ENCODE measurements at regions not wholly inside any gene's neighbourhood (a gene's known extent, or its start where the extent isn't known, plus 50 kb on each side); places are given as distances from the start of the nearest gene placed in this dataset.

DNA sequence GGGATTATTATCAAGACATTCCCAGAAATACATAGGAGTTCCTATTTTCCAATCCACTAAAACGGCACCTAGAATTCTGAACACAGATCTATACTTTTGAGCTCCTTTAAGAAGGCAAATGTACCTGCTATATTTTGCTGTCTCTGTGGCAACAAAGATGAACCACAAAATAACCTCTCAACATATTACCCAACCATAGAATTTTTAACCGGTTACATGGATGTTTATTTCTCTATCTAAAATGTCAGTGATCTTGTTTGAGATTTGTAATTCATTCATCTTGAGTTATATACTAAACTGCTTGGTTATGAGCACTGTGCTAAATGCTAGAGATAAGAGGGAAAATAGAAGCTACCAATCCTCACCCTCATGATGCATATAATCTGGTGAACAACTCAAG, 117.5 kb upstream of the HMGCLL1 start:
- 96% methylated on average over 2 of the region's 2 CpGs for WGBS
- Histone ChIP-seq H3K4me1 (peaks cover 0 to 5% (median 0%) of the 10 kb centered on the region in 4 donors), H3K27me3 (no peaks in the 10 kb centered on the region), H3K27ac (replicated peaks in 1 of 4) (no peak overlapping the region), H3K36me3 (no peaks in the 10 kb centered on the region), H3K9me3 (no peaks in the 10 kb centered on the region), H3K4me3 (no peak overlapping the region)
- no peak for DNase-seq (ENCODE audit: extremely low spot score)
- intact Hi-C loops (cut with DNase I) = no loop called here
- TF ChIP-seq POLR2A (IDR thresholded peaks at IDR 0.05; ENCODE audit: low read depth) (no peak), EP300 (IDR thresholded peaks at IDR 0.05) (no peak), POLR2AphosphoS5 (IDR thresholded peaks at IDR 0.05) (no peak)
- TF ChIP-seq, protein P1, sequence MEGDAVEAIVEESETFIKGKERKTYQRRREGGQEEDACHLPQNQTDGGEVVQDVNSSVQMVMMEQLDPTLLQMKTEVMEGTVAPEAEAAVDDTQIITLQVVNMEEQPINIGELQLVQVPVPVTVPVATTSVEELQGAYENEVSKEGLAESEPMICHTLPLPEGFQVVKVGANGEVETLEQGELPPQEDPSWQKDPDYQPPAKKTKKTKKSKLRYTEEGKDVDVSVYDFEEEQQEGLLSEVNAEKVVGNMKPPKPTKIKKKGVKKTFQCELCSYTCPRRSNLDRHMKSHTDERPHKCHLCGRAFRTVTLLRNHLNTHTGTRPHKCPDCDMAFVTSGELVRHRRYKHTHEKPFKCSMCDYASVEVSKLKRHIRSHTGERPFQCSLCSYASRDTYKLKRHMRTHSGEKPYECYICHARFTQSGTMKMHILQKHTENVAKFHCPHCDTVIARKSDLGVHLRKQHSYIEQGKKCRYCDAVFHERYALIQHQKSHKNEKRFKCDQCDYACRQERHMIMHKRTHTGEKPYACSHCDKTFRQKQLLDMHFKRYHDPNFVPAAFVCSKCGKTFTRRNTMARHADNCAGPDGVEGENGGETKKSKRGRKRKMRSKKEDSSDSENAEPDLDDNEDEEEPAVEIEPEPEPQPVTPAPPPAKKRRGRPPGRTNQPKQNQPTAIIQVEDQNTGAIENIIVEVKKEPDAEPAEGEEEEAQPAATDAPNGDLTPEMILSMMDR (IDR thresholded peaks at IDR 0.05) = no peak

DNA sequence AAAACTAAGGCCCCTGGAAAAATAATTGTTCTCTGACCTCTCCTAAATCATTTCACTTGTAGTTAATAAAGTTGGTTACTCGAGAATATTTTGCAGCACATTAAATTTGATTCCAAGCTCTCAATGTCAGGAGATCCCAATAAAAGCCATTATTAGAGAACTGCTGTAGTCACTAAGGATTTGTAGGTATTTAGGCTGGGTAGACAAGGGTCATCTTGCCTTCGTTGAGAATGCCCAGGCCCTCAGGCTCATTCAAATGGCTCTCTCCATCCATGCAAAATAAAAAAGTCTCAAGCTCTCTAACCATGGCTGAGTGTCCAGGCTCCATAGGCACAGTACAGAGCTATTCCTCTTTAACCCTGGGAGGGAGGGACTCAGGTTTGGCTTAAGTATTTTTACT, 117.0 kb upstream of the HMGCLL1 start:
- no peak for TF ChIP-seq POLR2AphosphoS5 (IDR thresholded peaks at IDR 0.05)
- TF ChIP-seq, protein P1 (IDR thresholded peaks at IDR 0.05) = no peak
- no peak for TF ChIP-seq POLR2A (IDR thresholded peaks at IDR 0.05; ENCODE audit: low read depth)
- TF ChIP-seq EP300 (IDR thresholded peaks at IDR 0.05) = no peak
- Histone ChIP-seq H3K4me3 (no peak overlapping the region), H3K27ac (replicated peaks in 1 of 4) (no peak overlapping the region), H3K4me1 (peaks cover 0 to 5% (median 0%) of the 10 kb centered on the region in 4 donors), H3K9me3 (no peaks in the 10 kb centered on the region), H3K27me3 (no peaks in the 10 kb centered on the region), H3K36me3 (no peaks in the 10 kb centered on the region)
- whole genome bisulfite sequencing = 84% methylated on average over 2 of the region's 2 CpGs
- intact Hi-C loops (cut with DNase I) = no loop called here
- DNase-seq (ENCODE audit: extremely low spot score) = no peak

DNA sequence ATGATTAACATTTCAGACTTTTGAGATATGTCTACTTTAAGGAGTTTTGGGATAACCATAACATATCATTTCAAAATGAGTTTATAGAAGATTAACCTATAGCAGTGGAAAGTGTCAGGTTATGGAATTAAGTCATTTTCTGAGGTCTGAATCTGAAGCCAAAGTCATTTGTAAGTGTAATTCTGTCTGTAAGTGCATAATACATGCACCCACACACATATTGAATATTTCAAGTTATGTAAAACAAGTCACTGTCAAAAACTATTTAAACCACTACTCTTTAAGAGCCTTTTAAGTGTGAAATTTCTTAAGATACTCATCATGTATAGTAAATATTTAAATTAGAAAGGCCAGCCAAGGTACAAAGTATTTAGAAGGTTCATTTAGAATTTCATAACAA, 115.8 kb upstream of the HMGCLL1 start:
- intact Hi-C loops (cut with DNase I) = no loop called here
- no peak for DNase-seq (ENCODE audit: extremely low spot score)
- Histone ChIP-seq H3K4me1 (peaks cover 0 to 5% (median 0%) of the 10 kb centered on the region in 4 donors), H3K9me3 (no peaks in the 10 kb centered on the region), H3K27ac (replicated peaks in 1 of 4) (no peak overlapping the region), H3K27me3 (no peaks in the 10 kb centered on the region), H3K4me3 (no peak overlapping the region), H3K36me3 (no peaks in the 10 kb centered on the region)
- TF ChIP-seq POLR2AphosphoS5 (IDR thresholded peaks at IDR 0.05) (no peak), POLR2A (IDR thresholded peaks at IDR 0.05; ENCODE audit: low read depth) (no peak), EP300 (IDR thresholded peaks at IDR 0.05) (no peak)
- TF ChIP-seq, protein P1 (IDR thresholded peaks at IDR 0.05) = no peak

DNA sequence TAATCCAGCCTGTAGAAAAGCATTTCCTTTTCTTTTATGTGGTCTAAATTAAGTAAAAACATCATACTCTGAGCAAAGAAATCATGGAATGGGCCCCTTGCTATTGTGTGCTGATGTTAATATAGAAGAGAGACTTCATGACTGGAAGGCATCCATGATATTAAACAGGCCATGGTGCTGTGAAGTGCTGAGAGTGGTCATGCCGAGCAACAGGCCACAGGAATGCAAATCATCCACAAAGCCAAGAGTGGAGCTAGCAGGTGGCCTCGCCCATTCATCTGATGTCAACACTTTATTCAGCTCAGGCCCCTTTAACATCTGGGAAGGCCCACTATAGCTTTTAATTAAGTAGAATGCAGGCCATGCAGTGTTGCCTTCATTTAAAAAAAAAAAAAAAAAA, 115.2 kb upstream of the HMGCLL1 start:
- intact Hi-C loops (cut with DNase I) = no loop called here
- Histone ChIP-seq H3K4me3 (no peak overlapping the region), H3K27me3 (no peaks in the 10 kb centered on the region), H3K36me3 (no peaks in the 10 kb centered on the region), H3K27ac (replicated peaks in 1 of 4) (no peak overlapping the region), H3K9me3 (no peaks in the 10 kb centered on the region), H3K4me1 (peaks cover 0 to 5% (median 0%) of the 10 kb centered on the region in 4 donors)
- DNase-seq (ENCODE audit: extremely low spot score) = no peak
- TF ChIP-seq EP300 (IDR thresholded peaks at IDR 0.05) (no peak), POLR2AphosphoS5 (IDR thresholded peaks at IDR 0.05) (no peak)
- TF ChIP-seq, protein P1 (IDR thresholded peaks at IDR 0.05) = no peak
- 56% methylated on average over 2 of the region's 2 CpGs for WGBS

DNA sequence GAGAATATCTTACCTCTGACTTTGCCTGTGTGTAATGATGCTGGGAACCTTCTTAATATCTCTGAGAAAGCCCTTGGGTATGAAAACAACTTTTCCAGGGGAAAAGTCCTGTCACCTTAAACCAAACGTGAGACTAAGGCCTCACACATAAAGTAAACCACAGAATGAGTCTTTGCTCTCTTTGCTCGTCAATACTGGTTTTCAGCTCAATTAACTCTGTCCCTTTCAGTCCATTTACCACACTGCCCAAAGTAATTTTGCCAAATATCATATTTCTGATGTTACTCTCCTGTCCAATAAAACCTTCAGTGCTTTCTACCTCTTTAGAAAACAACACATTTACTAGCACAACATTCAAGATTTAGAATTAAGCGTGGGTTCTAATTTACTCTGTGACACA, 100.5 kb upstream of the HMGCLL1 start:
- TF ChIP-seq, protein P1 (IDR thresholded peaks at IDR 0.05) = no peak
- no peak for TF ChIP-seq POLR2A (IDR thresholded peaks at IDR 0.05; ENCODE audit: low read depth)
- 74% methylated on average over 3 of the region's 3 CpGs for WGBS
- Histone ChIP-seq H3K9me3 (peaks cover 0 to 4% (median 2%) of the 10 kb centered on the region in 4 donors), H3K4me1 (no peaks in the 10 kb centered on the region), H3K27ac (replicated peaks in 1 of 4) (no peak overlapping the region), H3K36me3 (no peaks in the 10 kb centered on the region), H3K4me3 (no peak overlapping the region), H3K27me3 (no peaks in the 10 kb centered on the region)
- DNase-seq (ENCODE audit: extremely low spot score) = no peak
- intact Hi-C loops (cut with DNase I) = no loop called here
